Activated CD4-positive, CD25-positive, alpha-beta regulatory T cell treated with anti-CD3 and anti-CD28 coated beads, Interleukin-2, amount 50 U/mL, for 24 hours (primary cell): ENCODE measurements at regions not wholly inside any gene's neighbourhood (a gene's known extent, or its start where the extent isn't known, plus 50 kb on each side); places are given as distances from the start of the nearest gene placed in this dataset.

Experiments used
- ATAC-seq, 2 donors: fragments of 150-1000 bp; cut with Tn5 transposase; one replicate each; pipeline ENCODE4 v1.10.0; 2021; ENCODE audit warnings: mild to moderate bottlenecking in 1 of 2, moderate library complexity in 1 of 2

- ATAC-seq = no peak
Measured at GRCh38 chr2:10985901-10986535, 74.3 kb downstream of the KCNF1 start.

- ATAC-seq = no peak
Measured at GRCh38 chr2:10987439-10987838, 75.7 kb downstream of the KCNF1 start.

GRCh38 chr2:10987861-10988260 lies 76.1 kb downstream of the KCNF1 start:
- ATAC-seq = no peak

- no peak for ATAC-seq
Measured at GRCh38 chr2:10989151-10989550, 77.4 kb downstream of the KCNF1 start.

GRCh38 chr2:10989782-10990181 lies 78.0 kb downstream of the KCNF1 start:
- ATAC-seq = no peak

- no peak for ATAC-seq
Measured at GRCh38 chr2:10990561-10991111, 78.9 kb downstream of the KCNF1 start.

GRCh38 chr2:10992023-10992791 lies 80.5 kb downstream of the KCNF1 start:
- ATAC-seq = no peak

GRCh38 chr2:10993001-10993481 lies 81.3 kb downstream of the KCNF1 start:
- ATAC-seq = no peak

GRCh38 chr2:10995366-10995970 lies 83.7 kb downstream of the KCNF1 start:
- ATAC-seq = no peak

GRCh38 chr2:11004199-11004598 lies 92.5 kb downstream of the KCNF1 start:
- ATAC-seq = no peak

- no peak for ATAC-seq
Measured at GRCh38 chr2:11005032-11005431, 93.3 kb downstream of the KCNF1 start.

GRCh38 chr2:11006191-11006590 lies 94.5 kb downstream of the KCNF1 start:
- no peak for ATAC-seq

- no peak for ATAC-seq
Measured at GRCh38 chr2:11007331-11008264, 95.9 kb downstream of the KCNF1 start.

- no peak for ATAC-seq
Measured at GRCh38 chr2:11008773-11009172, 97.0 kb downstream of the KCNF1 start.

- no peak for ATAC-seq
Measured at GRCh38 chr2:11009176-11009575, 97.4 kb downstream of the KCNF1 start.

GRCh38 chr2:11009891-11010290 lies 98.2 kb downstream of the KCNF1 start:
- ATAC-seq = no peak

GRCh38 chr2:11011359-11011758 lies 99.6 kb downstream of the KCNF1 start:
- no peak for ATAC-seq

- ATAC-seq = no peak
Measured at GRCh38 chr2:11012131-11012693, 100.5 kb downstream of the KCNF1 start.

- ATAC-seq = no peak
Measured at GRCh38 chr2:11013196-11013595, 101.5 kb downstream of the KCNF1 start.

- ATAC-seq = no peak
Measured at GRCh38 chr2:11014026-11014425, 102.3 kb downstream of the KCNF1 start.

GRCh38 chr2:11016735-11017388 lies 105.1 kb downstream of the KCNF1 start:
- no peak for ATAC-seq

GRCh38 chr2:11017921-11018320 lies 106.2 kb downstream of the KCNF1 start:
- ATAC-seq = no peak
